Gastrocnemius medialis (tissue), 4 donors: ENCODE measurements at regions not wholly inside any gene's neighbourhood (a gene's known extent, or its start where the extent isn't known, plus 50 kb on each side); places are given as distances from the start of the nearest gene placed in this dataset.

ENCODE experiments used
- ATAC-seq, 2 donors: fragments of 150-250 bp; one replicate each; pipeline ENCODE4 v1.9.1; 2016
- DNase-seq, 2 donors: peaks; one replicate each; pipeline ENCODE4 v3.0.0-alpha.2; 2019
- H3K27ac ChIP-seq, 4 donors: fragments of 200-600 bp; sonication (generic); 1 replicate in 1 of 4; 2 replicates in 3 of 4; pipeline ENCODE4 v1.5.1; 2016 to 2018; ENCODE audit warnings: mild to moderate bottlenecking in 2 of 4, moderate library complexity in 1 of 4
- H3K27me3 ChIP-seq, 3 donors: fragments of 200-600 bp; sonication (generic) in 2 of 3; 1 replicate in 1 of 3; 2 replicates in 2 of 3; pipeline versions ENCODE4 v1.5.1 to v1.6.0; 2016 to 2019; ENCODE audit warnings: mild to moderate bottlenecking in 1 of 3, moderate library complexity in 1 of 3
- H3K36me3 ChIP-seq, 2 donors: fragments of 200-600 bp; sonication (generic) in 1 of 2; one replicate each; pipeline ENCODE4 v1.5.1; 2017 to 2018
- H3K4me1 ChIP-seq, 2 donors: fragments of 200-600 bp; sonication (generic) in 1 of 2; one replicate each; pipeline ENCODE4 v1.5.1; 2016 to 2017; ENCODE audit warnings: mild to moderate bottlenecking in 2 of 2
- H3K4me3 ChIP-seq, 4 donors: fragments of 200-600 bp; sonication (generic) in 3 of 4; 1 replicate in 1 of 4; 2 replicates in 3 of 4; pipeline ENCODE4 v1.5.1; 2016 to 2019; ENCODE audit warnings: mild to moderate bottlenecking in 2 of 4
- H3K9me3 ChIP-seq, 3 donors: fragments of 200-600 bp; sonication (generic) in 2 of 3; 1 replicate in 1 of 3; 2 replicates in 2 of 3; pipeline ENCODE4 v1.5.1; 2016 to 2019
- CTCF ChIP-seq, 5 experiments: fragments of 450-650 bp in 3 of 5; fragments of 200-600 bp in 2 of 5; sonication (generic) in 2 of 5; IDR thresholded peaks in 4 of 5; conservative IDR thresholded peaks in 1 of 5; 1 replicate in 4 of 5; 2 replicates in 1 of 5; pipeline ENCODE4 v1.5.1; 2016 to 2019; ENCODE audit warnings: antibody characterized with exemption in 5 of 5, mild to moderate bottlenecking in 3 of 5, moderate library complexity in 3 of 5
- POLR2A ChIP-seq, 2 donors: fragments of 450-650 bp; IDR thresholded peaks; one replicate each; pipeline ENCODE4 v1.6.1; 2017; ENCODE audit warnings: antibody characterized with exemption in 2 of 2, mild to moderate bottlenecking in 2 of 2, moderate library complexity in 2 of 2
- in situ Hi-C, 4 donors: fragments of 200-750 bp; cut with MboI; loops; one replicate each; pipeline versions ENCODE4 v1.15.0 to v1.8.0; 2017; ENCODE audit warnings: low sequenced_read_pairs in 4 of 4
- intact Hi-C: fragments of 100-400 bp; cut with DNase I; formaldehyde crosslinking; loops from one replicate; pipeline ENCODE4 v1.15.1; 2023; ENCODE audit warnings: low total_unique reads

GRCh38 chr2:16466133-16466820, 199.4 kb downstream of the CYRIA start:
- no peak for ATAC-seq
- Histone ChIP-seq H3K27me3 (no peaks in the 10 kb centered on the region), H3K4me1 (no peaks in the 10 kb centered on the region), H3K9me3 (no peaks in the 10 kb centered on the region), H3K4me3 (no peak overlapping the region), H3K36me3 (no peaks in the 10 kb centered on the region), H3K27ac (no peak overlapping the region)
- intact Hi-C loops, result no loop called here
- DNase-seq, result no peak
- no peak for TF ChIP-seq POLR2A (IDR thresholded peaks at IDR 0.05)
- TF ChIP-seq CTCF (IDR thresholded peaks at IDR 0.05 in 4 of 5, conservative IDR thresholded peaks at IDR 0.05 in 1 of 5), result no peak
- in situ Hi-C loops, result no loop called here

- no peaks in the 10 kb centered on the region for H3K36me3 ChIP-seq
- ATAC-seq (no peak), DNase-seq (no peak)
- TF ChIP-seq POLR2A (IDR thresholded peaks at IDR 0.05) (no peak), CTCF (IDR thresholded peaks at IDR 0.05 in 4 of 5, conservative IDR thresholded peaks at IDR 0.05 in 1 of 5) (no peak)
- no peaks in the 10 kb centered on the region for H3K27me3 ChIP-seq
- no peak overlapping the region for H3K4me3 ChIP-seq
- in situ Hi-C loops, result no loop called here
- H3K4me1 ChIP-seq, result no peaks in the 10 kb centered on the region
- no peaks in the 10 kb centered on the region for H3K9me3 ChIP-seq
- intact Hi-C loops, result no loop called here
- no peak overlapping the region for H3K27ac ChIP-seq
Measured at GRCh38 chr2:16464641-16465040, 201.0 kb downstream of the CYRIA start.

- in situ Hi-C loops (no loop called here), intact Hi-C loops (no loop called here)
- TF ChIP-seq POLR2A (IDR thresholded peaks at IDR 0.05), result no peak
- no peak for TF ChIP-seq CTCF (IDR thresholded peaks at IDR 0.05 in 4 of 5, conservative IDR thresholded peaks at IDR 0.05 in 1 of 5)
Measured at GRCh38 chr2:16462958-16463357, 202.7 kb downstream of the CYRIA start.

GRCh38 chr2:16461672-16462071, 204.0 kb downstream of the CYRIA start:
- intact Hi-C loops (no loop called here), in situ Hi-C loops (no loop called here)
- TF ChIP-seq POLR2A (IDR thresholded peaks at IDR 0.05) (no peak), CTCF (IDR thresholded peaks at IDR 0.05 in 4 of 5, conservative IDR thresholded peaks at IDR 0.05 in 1 of 5) (no peak)
- no peaks in the 10 kb centered on the region for H3K9me3 ChIP-seq
- H3K27ac ChIP-seq, result no peak overlapping the region
- no peaks in the 10 kb centered on the region for H3K4me1 ChIP-seq
- H3K27me3 ChIP-seq, result no peaks in the 10 kb centered on the region
- H3K4me3 ChIP-seq, result no peak overlapping the region
- ATAC-seq, result no peak
- DNase-seq, result no peak
- no peaks in the 10 kb centered on the region for H3K36me3 ChIP-seq

More at GRCh38 chr2:16462958-16463357, 202.7 kb downstream of the CYRIA start:
- no peak for DNase-seq
- Histone ChIP-seq H3K9me3 (no peaks in the 10 kb centered on the region), H3K27ac (no peak overlapping the region), H3K36me3 (no peaks in the 10 kb centered on the region), H3K4me3 (no peak overlapping the region), H3K27me3 (no peaks in the 10 kb centered on the region), H3K4me1 (no peaks in the 10 kb centered on the region)
- ATAC-seq, result peak in 1 of 2 donors; percentile 39

- H3K27ac ChIP-seq, result no peak overlapping the region
- no peaks in the 10 kb centered on the region for H3K36me3 ChIP-seq
- H3K9me3 ChIP-seq, result no peaks in the 10 kb centered on the region
- H3K27me3 ChIP-seq, result no peaks in the 10 kb centered on the region
- no peak for DNase-seq
- TF ChIP-seq POLR2A (IDR thresholded peaks at IDR 0.05) (no peak), CTCF (IDR thresholded peaks at IDR 0.05 in 4 of 5, conservative IDR thresholded peaks at IDR 0.05 in 1 of 5) (no peak)
- no peak for ATAC-seq
- intact Hi-C loops, result no loop called here
- H3K4me3 ChIP-seq, result no peak overlapping the region
- H3K4me1 ChIP-seq, result no peaks in the 10 kb centered on the region
- in situ Hi-C loops, result no loop called here
Measured at GRCh38 chr2:16459606-16460005, 206.0 kb downstream of the CYRIA start.
